ENCODE measurements at regions not wholly inside any gene's neighbourhood (a gene's known extent, or its start where the extent isn't known, plus 50 kb on each side); places are given as distances from the start of the nearest gene placed in this dataset.

- FAIRE-seq = no peak
These were observed 412.8 kb downstream of the TLE4 start for GRCh38 chr9:79984429-79985067.

More at GRCh38 chr9:79984429-79985067, 412.8 kb downstream of the TLE4 start:
- Histone ChIP-seq H3K27ac (ENCODE audit: extremely low read depth, low read depth, low read length) (no peak overlapping the region), H3K4me3 (no peak overlapping the region), H3K27me3 (ENCODE audit: control insufficient read depth in 2 of 2, insufficient read depth in 2 of 2, low read length in 2 of 2) (no peaks in the 10 kb centered on the region), H4K20me1 (replicated peaks; ENCODE audit: control insufficient read depth, insufficient read depth, low read length) (no peaks in the 10 kb centered on the region), H2AFZ (ENCODE audit: low read depth, low read length) (no peak overlapping the region), H3K36me3 (ENCODE audit: control insufficient read depth, insufficient read depth, low read length) (no peaks in the 10 kb centered on the region), H3K9me1 (ENCODE audit: control insufficient read depth, insufficient read depth, low read length) (no peaks in the 10 kb centered on the region), H3K79me2 (ENCODE audit: control insufficient read depth, insufficient read depth, low read length) (no peaks in the 10 kb centered on the region), H3K9ac (ENCODE audit: insufficient read depth in 1 of 2, low read depth in 2 of 2, low read length in 2 of 2) (no peak overlapping the region), H3K9me3 (replicated peaks; ENCODE audit: control insufficient read depth, insufficient read depth, low read depth, low read length) (no peaks in the 10 kb centered on the region), H3K4me2 (ENCODE audit: insufficient read depth, low read length) (no peak overlapping the region), H3K4me1 (replicated peaks in 1 of 2; ENCODE audit: control insufficient read depth in 2 of 2, insufficient read depth in 2 of 2, low read length in 2 of 2) (no peaks in the 10 kb centered on the region)
- no TSS peak for BruUV-seq (replicated peaks)
- in situ Hi-C loops (cut with MboI) = no loop called here
- ChIA-PET CTCF (ENCODE audit: low intra/inter-chr PET ratio) (no interaction called here), POLR2A (no interaction called here)
- TF ChIP-seq NCOA2 (IDR thresholded peaks at IDR 0.05; ENCODE audit: partially characterized antibody in 2 of 2) (no peak), ZNF277 (CRISPR knock-in tag; IDR thresholded peaks at IDR 0.05; ENCODE audit: borderline replicate concordance) (no peak), ZNF507 (tag; conservative IDR thresholded peaks at IDR 0.05) (no peak), DDX20 (tag; IDR thresholded peaks at IDR 0.05; ENCODE audit: low read depth) (no peak), TCFL5 (CRISPR knock-in tag; conservative IDR thresholded peaks at IDR 0.05) (no peak), SMARCB1 (IDR thresholded peaks at IDR 0.05; ENCODE audit: insufficient read length, low read depth) (no peak), EP300 (IDR thresholded peaks at IDR 0.05; ENCODE audit: low read length) (no peak)
- no peak for ATAC-seq
- WGBS (ENCODE audit: insufficient coverage, low coverage, missing lambda C conversion rate) = 0% methylated on average over 4 of the region's 4 CpGs
- no peak for DNase-seq (ENCODE audit: extremely low read depth in 1 of 4, low spot score in 3 of 4)
- intact Hi-C loops (cut with micrococcal nuclease) = no loop called here
